Frontal cortex (tissue), 3 donors: ENCODE measurements at regions not wholly inside any gene's neighbourhood (a gene's known extent, or its start where the extent isn't known, plus 50 kb on each side); places are given as distances from the start of the nearest gene placed in this dataset.
A peak's percentile ranks its signal among the peaks of the same experiment; 100 is the strongest.

ENCODE experiments used
- DNase-seq, 2 donors: peaks; one replicate each; pipeline ENCODE4 v3.0.0; 2012; ENCODE audit warnings: low spot score in 2 of 2
- FAIRE-seq: peaks from 2 replicates; lab custom pipeline; 2012; peaks lifted over from hg19 to GRCh38; lab: Jason Lieb, UNC
- donor health status: control.
- donor health status: control.
- donor health status: control.

DNA sequence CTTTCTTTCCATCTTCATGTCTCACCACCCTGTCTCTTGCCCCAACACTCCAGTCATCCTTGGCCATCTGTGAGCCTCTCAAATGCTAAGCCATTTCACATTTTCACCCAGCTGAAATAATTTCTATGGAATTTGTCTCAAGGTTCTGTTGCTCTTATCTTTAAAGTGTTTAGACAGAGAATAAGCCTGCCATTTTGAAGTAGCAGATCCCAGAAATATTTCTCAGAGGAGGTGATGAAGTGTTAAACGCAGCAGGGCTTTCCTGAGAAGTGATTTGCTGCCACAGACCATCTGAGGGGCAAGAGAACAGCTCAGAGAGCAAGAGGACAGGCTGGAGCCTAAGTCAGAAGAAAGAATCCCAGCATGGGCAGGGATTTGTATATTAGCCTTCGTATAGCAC is 71.6 kb upstream of the CLMN start:
- DNase-seq, result no peak
- no peak for FAIRE-seq

DNA sequence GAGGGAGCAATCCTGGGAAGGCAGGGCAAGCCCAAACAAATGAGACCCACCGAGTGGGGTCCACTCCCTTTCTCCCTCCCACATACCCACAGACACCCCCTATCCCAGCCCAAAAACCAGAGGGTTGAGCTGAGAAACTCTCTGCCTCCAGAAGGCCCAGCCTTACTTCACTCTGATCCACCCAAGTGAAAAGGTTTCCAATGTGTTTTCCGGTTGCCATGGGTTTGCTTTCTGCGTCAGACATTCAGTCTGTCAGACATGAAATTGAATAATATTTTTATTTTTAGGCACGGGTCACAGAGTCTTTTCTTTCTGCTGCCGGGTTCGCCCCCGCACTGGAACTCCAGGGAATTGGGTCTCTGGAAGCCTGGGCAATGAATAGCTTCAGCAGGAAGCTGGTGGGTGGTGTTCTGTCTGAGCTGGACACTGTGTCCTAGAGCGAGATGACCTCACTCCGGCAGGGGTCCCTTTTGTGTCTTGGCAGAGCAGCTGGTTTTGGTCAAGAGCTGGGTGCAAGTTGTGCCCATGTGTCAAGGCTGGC is 69.8 kb upstream of the CLMN start:
- no peak for FAIRE-seq
- no peak for DNase-seq

DNA sequence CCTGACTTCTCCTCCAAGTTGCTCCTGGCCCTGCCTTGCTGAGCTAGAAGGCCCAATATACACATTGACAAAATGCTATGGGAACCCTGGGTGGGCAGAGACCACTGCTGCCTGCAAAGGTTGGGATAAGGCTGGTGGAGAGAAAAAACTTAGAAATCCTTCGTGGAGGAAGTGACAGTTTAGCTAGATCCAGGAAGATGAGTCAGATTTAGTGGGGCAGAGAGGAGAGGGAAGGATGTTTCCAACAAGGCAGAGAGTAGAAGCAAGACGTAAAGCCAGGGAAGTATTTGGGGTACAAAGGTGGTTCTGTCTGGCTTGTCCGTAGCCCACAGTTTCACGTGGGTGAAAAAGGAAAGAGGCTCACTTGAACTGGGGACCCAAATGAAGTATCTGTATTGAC is 69.0 kb upstream of the CLMN start:
- FAIRE-seq, result no peak
- no peak for DNase-seq

DNA sequence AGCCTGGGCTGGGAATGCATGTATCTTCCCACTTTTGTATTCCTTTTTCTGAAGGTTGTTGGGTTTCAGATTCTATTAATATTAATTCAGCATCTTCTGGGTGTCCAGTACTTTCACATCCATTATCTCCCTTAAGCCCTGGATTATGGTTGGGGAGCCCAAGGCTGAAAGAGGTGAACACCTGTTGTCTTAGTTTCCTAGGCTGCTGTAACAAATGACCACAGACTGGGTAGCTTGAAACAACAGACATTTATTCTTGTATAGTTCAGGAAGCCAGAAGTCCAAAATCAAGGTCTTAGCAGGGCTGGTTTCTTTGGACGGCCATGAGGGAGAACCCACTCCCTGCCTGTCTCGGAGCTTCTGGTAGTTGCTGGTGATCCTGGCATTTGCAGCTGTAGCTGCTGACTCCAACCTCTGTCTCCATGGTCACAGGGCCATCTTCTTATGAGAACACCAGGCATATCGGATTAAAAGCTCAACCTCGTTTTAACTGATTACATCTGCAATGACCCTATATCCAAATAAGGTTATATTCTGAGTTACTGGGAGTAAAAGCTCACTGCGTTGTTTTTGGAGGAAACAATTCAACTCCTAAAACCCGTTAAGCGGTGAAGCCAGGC is 68.2 kb upstream of the CLMN start:
- DNase-seq, result no peak
- FAIRE-seq, result no peak

DNA sequence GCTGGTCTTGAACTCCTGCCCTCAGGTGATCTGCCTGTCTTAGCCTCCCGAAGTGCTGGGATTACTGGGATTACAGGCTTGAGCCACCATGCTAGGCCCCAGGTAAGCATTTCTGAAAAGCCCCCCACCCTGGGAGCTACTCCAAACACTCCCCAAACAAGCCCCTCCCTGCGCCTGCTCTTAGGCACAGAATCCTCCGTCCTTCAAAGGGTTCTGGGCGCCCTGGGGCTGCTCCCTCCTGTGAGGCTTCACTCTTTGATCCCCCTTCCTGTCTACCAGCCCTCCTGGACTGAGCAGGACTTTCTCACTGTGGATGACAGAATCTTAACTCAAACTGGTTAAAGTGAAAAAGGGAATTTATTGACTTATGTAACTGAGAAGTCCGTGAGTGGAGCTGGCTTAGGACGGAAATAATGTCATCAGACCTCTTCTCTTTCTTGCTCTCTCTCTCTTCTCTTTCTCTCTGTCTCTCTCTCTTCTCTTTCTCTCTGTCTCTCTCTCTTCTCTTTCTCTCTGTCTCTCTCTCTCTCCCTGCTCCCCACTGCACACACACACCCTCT is 66.9 kb upstream of the CLMN start:
- DNase-seq, result no peak
- no peak for FAIRE-seq

DNA sequence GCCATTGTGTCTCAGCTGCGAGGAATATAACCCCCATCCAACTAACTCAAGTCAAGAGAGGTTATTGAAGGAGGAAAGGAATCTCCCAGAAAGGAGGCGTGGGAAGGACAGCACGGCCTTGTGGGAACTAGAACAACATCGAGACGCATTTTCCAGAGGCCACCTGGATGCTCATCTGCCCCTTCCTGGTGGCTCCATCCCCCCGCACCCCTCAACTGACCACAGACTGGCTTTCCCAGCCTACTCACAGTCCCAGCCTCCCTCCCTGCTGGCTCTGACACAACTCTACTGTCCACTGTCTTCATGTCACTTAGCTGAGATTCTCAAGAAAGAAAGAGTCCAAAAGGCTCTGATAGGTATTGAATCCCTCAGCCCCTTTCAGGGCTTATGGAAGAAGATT is 66.0 kb upstream of the CLMN start:
- DNase-seq (no peak), FAIRE-seq (no peak)

DNA sequence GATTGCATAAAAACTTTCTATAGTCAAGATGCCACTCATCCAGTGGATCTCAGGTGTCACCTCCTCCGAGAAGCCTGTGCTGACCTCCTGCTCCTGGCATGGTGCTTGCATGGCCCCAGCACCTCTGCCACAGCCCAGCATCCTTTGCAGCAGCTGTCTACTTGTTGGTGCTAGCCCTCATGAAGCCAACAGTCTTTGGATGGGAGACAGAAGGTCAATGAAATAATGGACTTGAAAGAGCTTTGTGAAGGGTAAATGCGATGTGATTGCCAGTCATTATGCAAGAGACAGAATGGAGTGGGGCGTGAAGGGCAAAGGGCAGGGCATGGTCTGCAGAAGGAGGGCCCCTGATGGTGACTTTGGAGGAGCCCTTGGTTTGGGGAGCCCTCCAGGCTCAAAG is 63.0 kb upstream of the CLMN start:
- DNase-seq, result no peak
- no peak for FAIRE-seq

DNA sequence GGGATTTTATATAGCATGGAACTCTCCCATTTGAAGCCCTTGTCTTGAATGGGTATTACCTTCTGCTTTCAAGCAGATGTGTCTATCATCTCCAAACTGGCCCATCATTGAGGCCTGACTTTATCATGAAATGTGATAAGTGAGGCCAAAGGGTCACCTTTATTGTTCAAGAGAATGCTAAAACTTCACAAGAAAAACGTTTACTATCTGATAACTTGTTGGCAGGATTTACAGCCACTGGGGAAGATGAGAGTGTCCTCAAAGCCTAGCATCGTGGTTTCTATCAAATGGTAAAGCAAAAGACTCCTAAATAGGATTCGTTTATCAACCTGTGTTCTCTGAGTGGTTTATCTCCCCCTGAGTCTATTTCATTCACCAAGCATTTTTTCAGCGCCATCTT is 62.0 kb upstream of the CLMN start:
- FAIRE-seq, result no peak
- DNase-seq, result no peak

DNA sequence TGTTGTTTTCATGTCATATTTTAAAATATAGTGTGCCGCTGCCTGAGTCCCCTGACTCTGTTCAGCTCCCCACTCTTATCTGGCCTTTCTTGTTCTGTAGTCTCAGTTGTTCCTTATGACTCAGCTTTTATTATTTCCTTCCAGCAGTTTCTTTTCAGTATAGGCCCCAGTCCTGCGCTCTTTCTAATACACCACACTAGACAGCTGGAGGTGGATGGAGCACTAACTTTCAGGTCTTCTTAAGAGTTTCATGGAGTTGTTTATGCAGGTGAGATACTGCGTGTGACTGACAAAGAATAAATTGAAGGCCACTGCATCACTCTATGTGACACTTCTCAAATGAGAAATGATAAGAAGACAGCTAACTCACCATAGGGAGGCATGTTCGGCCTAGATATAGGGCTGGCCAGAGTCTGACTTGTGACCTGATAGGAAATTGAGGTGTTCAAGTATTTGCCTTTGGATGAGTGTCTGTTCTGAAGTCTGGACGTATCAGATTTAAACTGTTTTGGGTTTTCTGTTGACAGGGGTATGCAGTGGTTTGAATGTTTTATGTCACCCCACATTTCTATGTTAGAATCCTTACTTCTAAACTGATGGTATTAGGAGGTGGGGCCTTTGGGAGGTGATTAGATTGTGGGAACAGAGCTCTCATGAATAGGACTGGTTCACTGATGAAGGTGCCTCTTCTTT is 60.8 kb upstream of the CLMN start:
- no peak for FAIRE-seq
- DNase-seq, result no peak

DNA sequence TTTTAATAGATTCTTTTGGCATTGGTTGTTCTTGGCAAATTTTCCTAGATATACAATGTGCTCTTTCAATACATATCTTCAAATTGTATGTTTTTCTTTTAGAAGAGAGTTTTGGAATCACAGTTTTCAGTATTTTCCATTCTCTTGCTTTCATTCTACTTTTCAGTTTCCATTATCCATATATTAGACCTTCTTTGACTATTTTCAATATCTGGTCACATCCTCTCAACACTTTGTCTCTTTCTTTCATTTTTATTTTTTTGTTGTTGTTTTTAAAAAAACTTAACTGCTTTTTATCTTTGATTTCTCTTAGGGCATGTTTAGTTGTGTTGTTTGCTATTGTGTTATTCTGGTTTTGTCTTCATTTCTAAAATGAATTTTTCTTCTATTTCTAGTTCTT is 59.9 kb upstream of the CLMN start:
- DNase-seq (no peak), FAIRE-seq (peak; percentile 90)

DNA sequence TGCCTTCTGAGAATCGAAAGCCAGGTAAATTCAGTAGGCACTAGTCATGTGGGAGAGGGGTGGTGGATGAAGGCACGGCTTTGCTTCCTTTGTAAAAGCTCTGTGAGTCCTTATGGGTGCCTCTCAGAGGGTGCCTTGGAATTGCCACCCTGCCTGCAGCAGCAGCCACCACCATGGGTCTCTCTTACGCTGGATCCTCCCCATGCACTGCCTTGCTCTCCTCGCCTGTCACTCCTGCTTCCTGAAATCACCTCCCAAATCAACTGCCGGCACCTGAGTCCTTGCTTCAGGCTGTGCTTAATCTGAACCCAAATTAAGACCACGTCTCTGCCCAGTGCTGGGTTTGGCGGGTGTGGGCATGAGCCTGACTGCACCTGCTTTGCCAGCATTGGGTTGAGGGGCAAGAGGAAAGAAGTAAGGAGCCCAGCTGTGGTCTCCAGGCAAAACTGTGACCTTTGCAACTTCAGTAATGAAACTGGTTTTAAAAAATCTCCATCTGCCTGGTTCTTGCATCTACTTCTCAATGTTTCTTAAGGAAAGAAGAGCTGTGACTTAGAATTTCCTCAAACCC is 55.9 kb upstream of the CLMN start:
- DNase-seq (no peak), FAIRE-seq (no peak)

DNA sequence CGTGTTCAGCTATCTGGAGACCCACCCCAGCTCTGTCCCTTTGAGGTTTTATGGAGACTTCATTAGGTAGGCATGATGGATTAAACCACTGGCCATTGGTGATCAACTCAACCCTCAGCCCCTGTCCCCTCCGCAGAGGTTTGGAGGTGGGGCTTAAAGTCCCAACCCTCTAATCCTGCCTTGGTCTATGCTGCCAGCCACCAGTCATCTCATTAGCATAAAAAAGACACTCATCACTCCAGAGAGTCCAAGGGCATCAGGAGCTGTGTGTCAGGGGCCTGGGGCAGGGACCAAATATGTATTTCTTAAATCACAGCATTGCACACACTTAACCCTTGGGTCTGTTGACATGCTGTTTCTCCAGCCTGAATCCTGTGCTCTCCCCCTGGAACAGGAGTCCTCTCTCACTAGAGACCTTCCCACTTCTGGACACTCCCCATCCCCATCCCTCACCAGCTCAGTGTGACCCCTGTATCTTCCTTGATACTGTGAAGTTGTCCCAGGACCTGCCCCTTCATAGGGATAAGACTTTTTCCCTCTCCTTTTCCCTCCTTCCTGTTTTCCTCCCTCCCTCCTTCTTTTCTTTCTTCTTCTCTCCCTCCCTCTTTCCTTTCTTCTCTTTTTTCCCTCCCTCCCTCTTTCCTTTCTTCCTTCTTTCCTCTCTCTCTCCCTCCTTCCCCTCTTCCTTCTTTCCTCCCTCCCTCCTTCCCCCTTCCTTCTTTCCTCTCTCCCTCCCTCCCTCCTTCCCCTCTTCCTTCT is 54.7 kb upstream of the CLMN start:
- FAIRE-seq (no peak), DNase-seq (no peak)

DNA sequence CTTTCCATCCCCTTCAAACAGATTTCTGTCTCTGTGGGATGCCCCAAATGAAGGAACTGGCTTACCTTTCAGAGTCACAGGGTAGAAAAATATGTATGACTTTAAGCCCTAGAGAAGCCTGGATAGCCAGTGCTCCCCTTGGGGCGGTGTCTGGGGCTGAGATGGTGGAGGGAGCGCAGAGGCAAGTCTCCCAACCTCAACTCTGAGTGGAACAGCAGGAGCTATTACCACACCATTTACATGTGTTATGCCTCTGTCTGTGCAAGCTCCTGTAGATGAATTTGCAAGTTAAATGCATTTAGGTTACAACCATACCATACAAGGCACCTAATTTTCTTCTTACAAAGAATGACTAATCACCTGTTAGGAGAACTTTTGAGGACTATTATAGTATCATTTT is 50.4 kb upstream of the CLMN start:
- FAIRE-seq (no peak), DNase-seq (no peak)
